ENCODE measurements at regions not wholly inside any gene's neighbourhood (a gene's known extent, or its start where the extent isn't known, plus 50 kb on each side); places are given as distances from the start of the nearest gene placed in this dataset.

DNA sequence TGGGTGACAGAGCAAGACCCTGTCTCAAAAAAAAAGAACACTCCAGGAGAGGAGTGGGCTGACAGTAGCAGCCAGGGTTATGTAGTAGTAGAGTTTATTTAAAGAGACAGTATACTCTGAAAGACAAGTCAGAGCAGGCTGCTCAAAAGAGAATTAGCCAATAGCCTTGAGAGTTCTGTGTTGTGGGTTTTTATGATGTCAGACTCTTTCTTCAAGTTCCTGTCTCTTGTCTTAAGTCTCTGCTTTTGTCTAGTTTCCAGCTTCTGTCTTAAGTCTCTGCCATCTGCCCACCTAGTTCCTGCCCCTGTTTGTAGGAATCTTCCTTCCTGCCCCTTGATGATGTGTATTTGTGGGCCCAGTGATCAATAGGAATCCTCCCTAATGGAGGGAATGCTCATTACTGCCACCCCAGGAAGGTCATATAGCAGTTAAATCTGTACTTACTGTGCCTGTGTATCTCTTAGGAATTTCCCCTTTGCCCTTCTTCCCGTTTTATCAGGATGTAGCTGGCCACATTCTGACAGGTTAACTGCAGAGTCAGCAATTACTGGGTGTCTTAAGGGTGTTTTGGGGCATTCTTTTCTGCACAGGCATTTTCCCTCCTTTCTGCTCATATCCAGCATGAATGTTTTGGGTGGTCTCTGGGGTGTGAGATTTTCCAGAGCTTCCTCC lies 580.5 kb upstream of the SGCD start:
- in situ Hi-C loops (cut with MboI; ENCODE audit: low sequenced_read_pairs) = no loop called here

DNA sequence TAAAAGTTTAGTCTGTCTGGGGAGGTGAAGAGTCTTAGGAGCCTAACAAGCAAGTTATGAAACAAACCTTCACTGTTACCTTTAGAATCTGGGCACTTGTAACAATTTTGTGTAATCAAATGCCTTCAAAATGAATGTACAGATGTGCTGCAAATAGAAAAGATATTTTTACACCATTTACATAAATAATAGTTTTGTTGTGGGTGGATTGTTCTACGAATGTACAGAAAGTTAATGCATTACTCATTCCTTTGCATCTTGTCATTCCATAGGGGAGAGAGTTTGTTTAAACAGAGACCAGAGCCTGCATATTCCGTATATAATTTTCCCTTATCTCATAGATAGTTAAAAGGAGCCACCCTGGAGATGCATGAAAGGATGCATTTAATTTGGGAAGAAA lies 576.9 kb upstream of the SGCD start:
- in situ Hi-C loops (cut with MboI; ENCODE audit: low sequenced_read_pairs) = no loop called here

DNA sequence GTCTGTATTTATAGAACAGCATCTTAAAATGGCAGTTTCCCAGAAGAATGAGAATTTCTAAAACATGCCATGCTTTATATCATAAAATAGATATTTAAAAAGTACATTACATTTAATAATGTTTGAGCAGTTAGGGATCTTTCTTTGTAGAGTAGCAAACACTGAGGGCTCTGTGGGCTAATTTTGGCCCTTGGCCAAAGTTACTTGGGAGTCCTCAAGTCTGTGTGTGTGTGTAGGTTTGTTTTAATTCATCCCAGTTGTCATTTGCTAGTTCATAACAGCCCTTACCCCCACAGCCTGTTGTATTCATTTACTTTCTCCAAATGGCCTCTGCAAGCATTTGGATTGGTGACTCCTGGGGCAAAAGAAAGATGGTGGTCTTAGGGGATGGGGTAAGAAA lies 576.4 kb upstream of the SGCD start:
- in situ Hi-C loops (cut with MboI; ENCODE audit: low sequenced_read_pairs) = no loop called here

DNA sequence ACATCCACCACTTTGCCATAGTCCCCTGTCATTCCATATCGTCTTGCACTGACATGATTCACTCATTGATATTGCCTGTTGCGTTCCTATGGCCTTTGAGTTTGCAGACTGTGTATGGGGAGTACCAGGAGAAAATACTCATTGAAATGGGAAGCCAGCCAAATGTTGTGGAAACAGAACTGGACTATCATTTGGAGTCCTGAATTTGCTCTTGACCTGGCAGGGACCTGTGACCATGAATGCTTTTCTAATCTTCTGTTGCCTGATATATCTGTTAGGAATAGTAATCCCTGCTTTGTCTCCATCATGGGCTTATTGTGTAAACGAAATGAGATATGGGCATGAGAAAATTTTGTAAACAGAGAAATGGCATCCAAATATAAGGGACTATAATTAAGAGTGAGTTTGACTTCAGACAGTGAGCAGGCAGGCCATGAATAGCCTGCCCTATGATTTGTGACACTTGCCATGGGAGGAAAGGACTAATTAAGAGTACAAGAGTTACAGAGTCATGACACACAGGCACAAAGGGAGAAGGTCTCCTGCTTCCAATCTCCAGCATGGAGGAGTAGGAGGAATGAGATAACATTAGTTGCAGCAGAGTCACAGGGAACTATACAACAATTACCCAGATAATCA lies 572.9 kb upstream of the SGCD start:
- in situ Hi-C loops (cut with MboI; ENCODE audit: low sequenced_read_pairs) = no loop called here

DNA sequence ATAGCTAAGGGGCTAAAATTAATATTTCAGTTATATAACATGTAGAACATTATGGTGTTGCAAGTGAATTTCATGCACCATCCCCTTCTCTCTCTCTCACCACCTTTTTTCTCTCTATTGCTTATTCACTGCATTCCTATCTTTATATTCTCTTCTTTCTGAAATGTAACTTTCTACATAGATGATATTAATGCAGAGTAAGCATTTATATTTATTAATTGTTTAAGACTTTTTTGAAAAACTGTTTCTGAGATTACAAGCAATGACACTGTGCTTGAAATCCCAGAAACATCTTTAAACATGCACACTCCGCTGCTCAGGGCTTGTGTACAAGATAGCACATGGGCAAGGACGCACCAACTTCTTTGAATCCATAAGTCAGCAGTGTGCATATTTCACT lies 567.7 kb upstream of the SGCD start:
- in situ Hi-C loops (cut with MboI; ENCODE audit: low sequenced_read_pairs) = no loop called here

DNA sequence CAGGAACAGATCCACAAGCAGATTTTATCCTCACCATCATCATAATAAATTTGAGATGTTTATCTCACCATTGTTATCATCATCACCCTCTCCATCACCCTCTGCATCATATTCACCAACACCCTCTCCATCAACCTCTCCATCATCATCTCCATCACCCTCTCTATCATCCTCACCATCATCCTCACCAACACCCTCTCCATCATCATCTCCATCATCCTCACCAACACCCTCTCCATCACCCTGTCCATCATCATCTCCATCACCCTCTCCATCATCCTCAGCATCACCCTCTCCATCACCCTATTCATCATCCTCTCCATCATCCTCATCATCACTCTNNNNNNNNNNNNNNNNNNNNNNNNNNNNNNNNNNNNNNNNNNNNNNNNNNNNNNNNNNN lies 567.0 kb upstream of the SGCD start:
- in situ Hi-C loops (cut with MboI; ENCODE audit: low sequenced_read_pairs) = no loop called here

DNA sequence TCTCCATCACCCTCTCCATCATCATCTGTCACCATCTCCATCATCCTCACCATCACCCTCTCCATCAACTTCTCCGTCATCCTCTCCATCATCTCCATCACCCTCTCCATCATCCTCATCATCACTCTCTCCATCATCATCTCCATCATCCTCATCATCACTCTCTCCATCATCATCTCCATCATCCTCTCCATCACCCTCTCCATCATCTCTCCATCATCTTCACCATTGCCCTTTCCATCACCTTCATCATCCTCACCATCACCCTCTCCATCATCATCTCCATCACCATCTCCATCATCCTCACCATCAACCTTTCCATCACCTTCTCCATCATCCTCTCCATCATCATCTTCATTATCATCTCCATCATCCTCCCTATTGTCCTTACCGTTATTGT lies 565.5 kb upstream of the SGCD start:
- in situ Hi-C loops (cut with MboI; ENCODE audit: low sequenced_read_pairs) = no loop called here

DNA sequence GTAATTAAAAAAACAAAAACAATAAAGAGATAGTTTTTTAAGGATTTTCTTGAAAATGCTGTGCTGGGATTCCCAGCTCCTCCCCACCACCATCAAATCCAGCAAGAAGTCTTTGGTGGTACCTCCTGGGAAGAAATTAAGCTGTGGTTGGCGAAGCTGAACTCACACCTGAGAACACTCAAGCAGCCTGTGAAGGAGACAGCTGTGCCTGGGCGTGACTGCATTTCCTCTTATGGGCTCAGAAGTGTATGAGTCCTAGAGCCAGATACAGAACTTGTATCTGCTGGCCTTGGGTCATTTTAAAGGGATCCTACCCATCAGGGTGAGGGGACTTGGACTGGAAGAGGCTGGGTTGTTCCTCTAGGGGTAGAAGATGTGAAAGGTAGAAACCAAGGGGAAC lies 561.2 kb upstream of the SGCD start:
- in situ Hi-C loops (cut with MboI; ENCODE audit: low sequenced_read_pairs) = no loop called here

DNA sequence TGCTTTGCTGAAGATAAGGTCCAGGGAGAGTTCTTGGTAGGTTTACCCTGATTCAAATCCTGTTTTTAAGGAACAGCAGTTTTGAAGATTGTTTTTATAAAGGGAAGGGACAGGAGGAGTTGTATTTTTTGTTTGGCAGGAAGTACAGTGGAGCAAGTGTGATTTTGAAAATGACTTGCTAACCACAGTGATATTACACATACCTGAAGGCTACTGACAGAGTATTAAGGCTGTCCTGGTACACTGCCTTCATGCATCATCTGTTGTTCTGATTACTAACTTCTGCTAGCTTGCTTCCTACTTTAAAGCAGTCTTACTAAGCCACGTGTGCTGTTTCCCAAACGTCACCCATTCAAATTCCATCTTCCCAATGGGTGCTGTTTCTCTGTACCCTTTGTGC lies 559.5 kb upstream of the SGCD start:
- in situ Hi-C loops (cut with MboI; ENCODE audit: low sequenced_read_pairs) = no loop called here

DNA sequence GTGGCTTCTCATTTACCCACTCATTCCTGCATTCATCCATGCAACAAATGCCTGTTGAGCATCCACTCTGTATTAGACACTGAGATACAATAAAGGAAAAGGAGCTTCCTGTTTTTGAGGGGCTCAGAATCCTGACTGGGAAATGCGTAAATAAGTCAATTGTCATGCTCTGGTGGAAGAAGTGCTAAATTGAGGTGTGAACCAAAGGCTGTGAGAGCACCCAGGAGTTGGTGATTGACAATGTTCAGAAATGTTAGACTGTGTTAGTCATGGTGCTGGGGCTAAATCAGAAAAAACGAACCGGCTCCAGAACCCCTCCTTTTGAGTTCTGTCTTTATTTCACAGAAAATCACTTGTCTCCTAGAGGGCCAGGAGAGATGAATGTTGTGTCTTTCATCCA lies 558.6 kb upstream of the SGCD start:
- in situ Hi-C loops (cut with MboI; ENCODE audit: low sequenced_read_pairs) = no loop called here

DNA sequence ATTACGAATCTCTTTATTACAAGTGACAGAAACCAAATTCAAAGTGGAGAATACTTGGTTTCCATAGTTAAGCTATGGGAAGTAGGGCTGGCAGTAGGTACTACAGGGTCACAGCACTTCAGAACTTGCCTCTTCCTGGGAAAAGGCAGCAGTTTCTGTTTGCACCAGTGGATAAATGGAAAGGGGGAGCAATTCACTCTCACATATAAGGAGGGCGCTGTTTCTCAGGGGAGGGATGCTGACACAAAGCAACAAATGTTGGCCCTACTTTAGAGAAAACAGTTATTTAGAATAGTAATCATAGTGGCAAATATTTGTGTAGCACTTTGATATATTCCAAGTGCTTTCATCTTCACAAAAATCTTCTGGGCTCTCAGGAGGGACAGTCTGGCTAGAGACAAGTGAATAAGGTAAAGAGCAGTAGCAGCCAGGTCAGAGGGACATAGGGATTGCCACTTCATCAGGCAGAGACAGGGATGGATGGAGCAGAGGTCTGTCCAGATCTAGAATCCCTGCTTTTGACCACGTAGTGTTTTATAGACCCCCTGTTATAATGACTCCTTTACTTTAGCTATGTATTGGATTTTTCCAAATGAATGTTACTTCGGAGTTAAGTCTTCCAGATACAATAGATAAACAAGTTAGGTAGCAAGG lies 554.8 kb upstream of the SGCD start:
- in situ Hi-C loops (cut with MboI; ENCODE audit: low sequenced_read_pairs) = no loop called here

DNA sequence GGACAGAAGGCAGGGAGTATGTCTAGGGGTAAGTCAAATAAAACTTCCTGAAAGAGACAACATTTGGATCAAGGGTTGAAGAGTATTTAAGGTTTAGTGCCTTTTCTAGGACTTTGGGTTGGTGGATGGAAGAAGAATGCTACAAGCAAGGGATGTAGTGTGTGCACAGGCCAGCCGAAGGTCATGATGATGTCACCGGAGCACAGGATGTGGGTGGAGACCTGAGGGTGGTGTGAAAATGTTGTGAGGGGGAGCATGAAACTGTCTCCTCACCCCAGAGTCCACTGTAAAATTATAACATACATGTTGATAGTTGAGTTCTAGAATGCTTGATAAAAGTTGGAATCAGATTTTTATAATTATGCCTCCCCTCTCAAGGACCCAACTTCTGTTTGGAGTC lies 553.3 kb upstream of the SGCD start:
- in situ Hi-C loops (cut with MboI; ENCODE audit: low sequenced_read_pairs) = no loop called here

DNA sequence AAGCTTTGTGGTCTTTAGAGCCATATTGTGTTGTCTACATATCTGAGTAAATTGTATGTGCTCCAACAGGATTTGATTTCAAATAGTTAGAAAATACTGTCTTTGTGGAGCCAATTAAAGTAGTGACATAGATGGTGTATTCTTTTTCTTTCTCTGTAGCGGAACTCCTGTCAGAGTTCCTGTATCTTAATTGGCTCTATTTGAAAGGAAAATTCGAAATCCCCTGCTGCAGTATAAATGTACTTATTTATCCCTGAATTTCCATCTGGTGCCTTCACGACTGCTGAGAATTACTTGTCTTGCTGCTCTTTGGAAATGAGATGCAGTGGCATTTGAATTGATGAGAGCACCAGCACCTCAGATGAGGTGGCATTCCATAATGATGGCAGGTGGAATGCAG lies 546.7 kb upstream of the SGCD start:
- in situ Hi-C loops (cut with MboI; ENCODE audit: low sequenced_read_pairs) = no loop called here

DNA sequence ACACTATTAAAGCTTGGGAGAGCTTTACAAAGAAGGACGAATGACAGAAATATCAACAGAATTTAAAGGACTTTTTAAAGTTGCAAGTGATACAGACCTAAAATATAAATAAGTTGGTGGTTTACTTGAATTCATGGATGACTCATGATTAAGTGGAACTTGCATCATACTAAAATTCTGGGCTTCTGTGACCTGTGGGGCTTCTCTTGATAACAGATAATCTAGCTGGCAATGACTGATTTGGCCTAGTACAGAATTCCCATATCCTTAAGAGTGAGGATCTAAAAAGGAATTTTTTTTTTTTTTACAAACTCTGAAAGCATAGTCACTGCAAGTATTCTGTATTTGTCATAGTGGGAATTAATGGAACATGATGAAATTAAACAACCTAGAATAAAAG lies 543.7 kb upstream of the SGCD start:
- in situ Hi-C loops (cut with MboI; ENCODE audit: low sequenced_read_pairs) = no loop called here

DNA sequence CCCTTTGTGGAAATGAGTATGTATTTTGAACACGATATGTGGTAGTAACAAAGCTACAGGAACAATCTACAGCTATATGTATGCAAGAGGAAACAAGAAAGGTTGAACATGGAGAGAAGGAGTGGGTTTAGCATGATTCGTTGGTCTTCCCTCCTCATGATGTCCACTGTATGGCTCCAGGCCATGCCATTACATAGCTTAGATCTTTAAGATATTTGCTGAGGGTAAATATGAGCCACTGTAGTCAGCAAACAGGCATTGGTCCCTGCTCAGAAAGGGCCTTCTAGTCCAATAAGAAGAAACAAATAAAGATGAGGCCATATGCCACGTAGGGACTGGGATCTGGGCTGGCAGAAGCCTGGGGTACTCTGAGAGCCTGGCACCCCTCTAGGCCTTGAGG lies 543.2 kb upstream of the SGCD start:
- in situ Hi-C loops (cut with MboI; ENCODE audit: low sequenced_read_pairs) = no loop called here

DNA sequence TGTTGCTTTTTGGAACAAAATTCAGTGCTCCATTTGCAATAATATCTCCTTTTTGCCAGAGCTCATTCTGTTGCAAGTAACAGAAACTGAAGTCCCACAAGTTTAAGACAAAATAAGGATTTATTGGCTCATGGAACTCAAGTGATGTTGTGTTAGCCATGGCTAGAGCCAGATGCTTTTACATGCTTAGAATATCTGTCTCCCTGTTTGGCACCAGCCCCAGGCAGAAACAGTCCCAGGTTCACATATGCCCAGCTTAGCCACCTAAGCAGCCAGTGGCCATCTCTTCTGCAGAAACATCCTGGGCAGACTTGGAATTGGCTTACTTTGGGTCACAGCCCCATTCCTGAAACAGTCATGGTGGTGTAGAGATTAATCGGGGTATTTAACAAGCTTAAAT lies 540.9 kb upstream of the SGCD start:
- in situ Hi-C loops (cut with MboI; ENCODE audit: low sequenced_read_pairs) = no loop called here

DNA sequence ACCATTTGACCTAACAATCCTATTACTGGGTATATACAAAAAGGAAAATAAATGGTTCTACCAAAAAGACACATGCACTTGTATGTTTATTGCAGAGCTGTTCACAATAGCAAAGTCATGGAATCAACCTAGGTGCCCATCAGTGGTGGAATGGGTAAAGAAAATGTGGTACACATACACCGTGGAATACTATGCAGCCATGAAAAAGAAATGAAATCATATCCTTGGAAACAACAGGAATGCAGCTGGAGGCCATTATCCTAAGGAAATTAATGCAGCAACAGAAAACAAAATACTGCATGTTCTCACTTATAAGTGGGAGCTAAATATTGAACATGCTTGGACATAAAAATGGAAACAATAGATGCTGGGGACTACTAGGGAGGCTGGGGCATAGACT lies 534.1 kb upstream of the SGCD start:
- in situ Hi-C loops (cut with MboI; ENCODE audit: low sequenced_read_pairs) = no loop called here

DNA sequence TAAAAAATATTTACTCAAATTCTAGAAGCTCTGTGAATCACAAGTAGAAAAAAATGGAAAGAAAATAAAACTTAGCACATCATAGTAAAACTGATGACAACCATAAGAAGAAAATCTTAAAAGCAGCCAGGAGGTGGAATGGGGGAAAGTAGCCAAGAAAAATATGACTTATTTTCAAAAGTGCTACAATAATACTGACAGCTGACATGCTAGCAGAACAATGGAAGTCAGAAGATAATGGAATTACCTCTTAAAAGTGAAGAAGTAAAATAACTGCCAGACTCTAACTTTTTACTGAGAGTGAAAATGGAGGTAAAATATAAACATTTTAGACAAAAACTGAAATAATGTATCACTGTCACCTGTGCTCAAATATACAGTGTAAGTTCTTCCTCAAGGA lies 532.2 kb upstream of the SGCD start:
- in situ Hi-C loops (cut with MboI; ENCODE audit: low sequenced_read_pairs) = no loop called here

DNA sequence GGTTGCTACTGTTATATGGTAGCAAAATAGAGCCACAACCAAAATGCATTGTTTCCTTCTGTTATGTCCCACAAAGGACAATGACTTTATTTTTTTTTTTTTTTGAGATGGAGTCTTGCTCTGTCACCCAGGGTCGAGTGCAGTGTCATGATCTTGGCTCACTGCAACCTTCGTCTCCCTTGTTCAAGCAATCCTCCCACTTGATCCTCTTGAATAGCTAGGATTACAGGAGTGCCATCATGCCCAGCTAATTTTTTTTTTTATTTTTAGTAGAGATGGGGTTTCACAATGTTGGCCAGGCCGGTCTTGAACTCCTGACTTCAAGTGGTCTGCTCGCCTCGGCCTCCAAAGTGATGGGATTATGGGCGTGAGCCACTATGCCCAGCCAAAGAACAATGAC lies 527.7 kb upstream of the SGCD start:
- in situ Hi-C loops (cut with MboI; ENCODE audit: low sequenced_read_pairs) = no loop called here

DNA sequence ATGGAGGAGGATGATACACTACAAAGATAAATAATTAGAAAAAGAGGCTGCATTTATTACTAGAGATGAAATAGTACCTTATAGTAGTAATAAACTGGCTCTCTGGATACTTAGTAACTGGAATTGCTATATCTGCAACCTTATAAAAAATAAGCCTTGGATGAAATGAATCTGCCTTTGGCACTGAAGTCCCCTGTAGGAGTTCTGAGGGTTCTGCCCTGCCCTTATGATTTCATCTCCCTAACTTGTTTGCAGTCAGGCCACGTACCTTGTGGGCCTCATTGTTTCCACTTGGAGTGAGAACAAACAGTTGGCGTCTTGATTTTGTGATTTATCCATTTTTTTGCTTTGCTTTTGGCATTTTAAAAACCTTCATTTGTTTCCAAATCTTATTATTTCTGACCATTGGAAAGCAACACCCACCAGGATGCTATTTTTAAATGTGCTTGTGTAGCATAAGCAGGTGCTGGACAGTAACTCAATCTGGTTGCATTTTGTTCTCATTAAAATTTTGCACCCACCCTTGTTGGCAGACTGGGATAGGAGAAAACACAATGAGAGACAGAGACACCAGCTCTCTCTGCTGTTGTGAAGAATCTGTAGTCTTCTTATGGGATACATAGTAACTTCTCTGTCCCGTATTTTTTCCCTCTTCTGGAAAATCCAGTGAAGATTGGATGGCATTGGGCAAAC lies 518.9 kb upstream of the SGCD start:
- in situ Hi-C loops (cut with MboI; ENCODE audit: low sequenced_read_pairs) = no loop called here

DNA sequence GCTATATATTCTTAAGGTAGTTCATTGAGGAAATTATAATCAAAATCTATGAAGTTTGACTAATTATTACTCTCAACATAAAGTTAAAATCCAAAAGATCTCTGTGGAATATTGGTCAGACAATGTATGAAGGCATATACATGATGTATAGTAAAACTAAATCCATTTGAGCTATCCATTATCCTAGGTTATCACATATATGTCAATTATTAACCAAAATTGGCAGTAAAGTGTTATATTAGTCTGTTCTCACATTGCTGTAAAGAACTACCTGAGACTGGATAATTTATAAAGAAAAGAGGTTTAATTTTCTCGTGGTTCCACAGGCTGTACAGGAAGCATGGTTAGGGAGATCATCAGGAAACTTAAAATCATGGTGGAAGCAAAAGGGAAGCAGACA lies 511.7 kb upstream of the SGCD start:
- in situ Hi-C loops (cut with MboI; ENCODE audit: low sequenced_read_pairs) = no loop called here

DNA sequence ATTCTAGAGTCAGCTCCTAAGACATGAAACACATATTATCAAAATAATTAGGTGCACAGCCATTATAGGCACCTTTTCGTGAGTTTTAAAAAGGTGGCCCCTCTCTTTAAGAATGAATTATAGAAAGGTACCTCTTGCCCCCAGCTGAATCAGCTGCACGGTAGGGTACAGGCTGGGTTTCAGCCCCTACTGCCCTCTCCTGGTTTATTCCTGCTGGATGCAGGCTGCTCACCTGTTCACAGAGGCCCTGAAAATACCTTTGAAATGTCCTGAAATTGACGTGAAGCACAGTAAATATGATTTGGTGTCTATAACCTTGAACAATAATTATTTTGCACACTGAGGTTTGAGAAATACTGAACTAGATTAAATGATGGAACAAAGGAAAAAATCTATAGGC lies 504.8 kb upstream of the SGCD start:
- in situ Hi-C loops (cut with MboI; ENCODE audit: low sequenced_read_pairs) = no loop called here
